K562 (cell line): ENCODE measurements at regions not wholly inside any gene's neighbourhood (a gene's known extent, or its start where the extent isn't known, plus 50 kb on each side); places are given as distances from the start of the nearest gene placed in this dataset.
A peak's percentile ranks its signal among the peaks of the same experiment; 100 is the strongest.

ENCODE experiments used
- ATAC-seq: fragments of 200-7000 bp; cut with Tn5 transposase; 3 replicates; pipeline ENCODE4 v1.9.1; 2020; ENCODE audit warnings: moderate library complexity
- BruUV-seq: library from RNA; stranded (reverse); fragments of 400-500 nt; replicated peaks from 2 replicates; lab custom pipeline; 2021; lab: Mats Ljungman, UMichigan
- CTCF ChIA-PET: fragments of 300-600 bp; formaldehyde crosslinking; extraction: SDS; loops from one replicate; lab custom pipeline; 2021; ENCODE audit warnings: low intra/inter-chr PET ratio; lab: Yijun Ruan, JAX
- POLR2A ChIA-PET: fragments of 300-600, 350-650 bp; sonication (Branson Sonifier 250); formaldehyde crosslinking; extraction: SDS; loops from one replicate; lab custom pipeline; 2021; ENCODE audit warnings: antibody characterized with exemption, inconsistent platforms; lab: Yijun Ruan, JAX
- DNase-seq, 4 experiments: peaks; one replicate each; pipeline versions ENCODE4 v3.0.0 to v3.0.0-alpha.2; 2011 to 2018; ENCODE audit warnings: low spot score in 3 of 4, mixed read lengths in 3 of 4; ENCODE audit errors: extremely low read depth in 1 of 4
- FAIRE-seq: peaks from 2 replicates; lab custom pipeline; 2011; peaks lifted over from hg19 to GRCh38; lab: Jason Lieb, UNC
- H2AFZ ChIP-seq: 2 replicates; pipeline ENCODE4 v1.6.0; 2011; ENCODE audit warnings: low read depth, low read length, control low read depth, inconsistent platforms
- H3K27ac ChIP-seq: fragments of 200-600 bp; 3 replicates; pipeline ENCODE4 v1.8.0; 2011; ENCODE audit warnings: low read depth, mild to moderate bottlenecking, control low read depth, inconsistent platforms, low read length, moderate library complexity, mixed read lengths; ENCODE audit errors: extremely low read depth
- H3K27me3 ChIP-seq, 2 experiments: fragments of 300-600 bp in 1 of 2; 2 replicates in 1 of 2; 3 replicates in 1 of 2; pipeline versions ENCODE4 v1.6.0 to v1.8.0; 2011; ENCODE audit warnings: inconsistent platforms in 2 of 2, low read length in 2 of 2, mild to moderate bottlenecking in 1 of 2, mixed read lengths in 1 of 2, moderate library complexity in 1 of 2; ENCODE audit not compliant: control insufficient read depth in 2 of 2, insufficient read depth in 2 of 2
- H3K36me3 ChIP-seq: fragments of 300-600 bp; 3 replicates; pipeline ENCODE4 v1.8.0; 2011; ENCODE audit warnings: mild to moderate bottlenecking, low read length, inconsistent platforms; ENCODE audit not compliant: control insufficient read depth, insufficient read depth
- H3K4me1 ChIP-seq, 2 experiments: fragments of 200-600 bp in 1 of 2; replicated peaks in 1 of 2; 2 replicates in 1 of 2; 3 replicates in 1 of 2; pipeline versions ENCODE4 v1.5.1 to v1.8.0; 2011; ENCODE audit warnings: inconsistent platforms in 2 of 2, low read length in 2 of 2, mild to moderate bottlenecking in 1 of 2, mixed read lengths in 1 of 2, moderate library complexity in 1 of 2; ENCODE audit not compliant: control insufficient read depth in 2 of 2, insufficient read depth in 2 of 2
- H3K4me2 ChIP-seq: 2 replicates; pipeline ENCODE4 v1.6.1; 2011; ENCODE audit warnings: low read length, control low read depth, inconsistent platforms, mixed read lengths; ENCODE audit not compliant: insufficient read depth
- H3K4me3 ChIP-seq: fragments of 200-600 bp; sonication (generic), shearing (Covaris generic); 2 replicates; pipeline ENCODE4 v1.5.1; 2016; ENCODE audit warnings: control low read depth, inconsistent platforms
- H3K79me2 ChIP-seq: fragments of 200-600 bp; 3 replicates; pipeline ENCODE4 v1.8.0; 2011; ENCODE audit warnings: low read length, inconsistent platforms; ENCODE audit not compliant: control insufficient read depth, insufficient read depth
- H3K9ac ChIP-seq, 2 experiments: 2 replicates each; pipeline versions ENCODE4 v1.6.0 to v1.6.1; 2011; ENCODE audit warnings: low read depth in 2 of 2, low read length in 2 of 2, control low read depth in 1 of 2, inconsistent platforms in 1 of 2, mild to moderate bottlenecking in 1 of 2, mixed read lengths in 1 of 2; ENCODE audit not compliant: insufficient read depth in 1 of 2
- H3K9me1 ChIP-seq: one replicate; pipeline ENCODE4 v1.6.0; 2011; ENCODE audit warnings: inconsistent platforms, mild to moderate bottlenecking, low read length, moderate library complexity; ENCODE audit not compliant: control insufficient read depth, insufficient read depth
- H3K9me3 ChIP-seq: replicated peaks from 2 replicates; pipeline ENCODE4 v1.5.1; 2011; ENCODE audit warnings: low read depth, low read length, inconsistent platforms; ENCODE audit not compliant: control insufficient read depth, insufficient read depth
- H4K20me1 ChIP-seq: replicated peaks from 2 replicates; pipeline ENCODE4 v1.6.1; 2011; ENCODE audit warnings: low read length, inconsistent platforms, mixed read lengths; ENCODE audit not compliant: control insufficient read depth, insufficient read depth
- FIP1L1 ChIP-seq: fragments of 200-400 bp; formaldehyde crosslinking; IDR thresholded peaks from 2 replicates; pipeline ENCODE4 v1.6.1; 2018; ENCODE audit warnings: mild to moderate bottlenecking, low read depth, low read length; ENCODE audit not compliant: poor library complexity, severe bottlenecking
- GATA2 ChIP-seq: sonication (generic); formaldehyde crosslinking; IDR thresholded peaks from 2 replicates; pipeline ENCODE4 v1.4.0; 2020; ENCODE audit warnings: mild to moderate bottlenecking, missing genetic modification reagents
- KAT2B ChIP-seq: IDR thresholded peaks from one replicate; pipeline ENCODE4 v1.6.1; 2012; ENCODE audit warnings: low read depth, mild to moderate bottlenecking, control low read depth, inconsistent platforms, low read length, moderate library complexity
- KAT7 ChIP-seq: sonication (generic); formaldehyde crosslinking; IDR thresholded peaks from 2 replicates; pipeline ENCODE4 v1.8.0; 2022; ENCODE audit warnings: missing genetic modification reagents, mild to moderate bottlenecking, borderline replicate concordance
- MXI1 ChIP-seq: IDR thresholded peaks from 2 replicates; pipeline ENCODE4 v1.6.1; 2011; ENCODE audit warnings: low read depth, mild to moderate bottlenecking, improper control_type of control experiment, low read length
- NELFE ChIP-seq: IDR thresholded peaks from 2 replicates; pipeline ENCODE4 v1.6.1; 2011; ENCODE audit warnings: mild to moderate bottlenecking; ENCODE audit not compliant: insufficient read depth, insufficient read length
- RFX1 ChIP-seq: fragments of 450-650 bp; IDR thresholded peaks from 2 replicates; pipeline ENCODE4 v1.6.1; 2016; ENCODE audit warnings: mild to moderate bottlenecking, moderate library complexity
- ZNF79 ChIP-seq: fragments of 250-450 bp; sonication (Bioruptor Pico); IDR thresholded peaks from 2 replicates; pipeline ENCODE4 v1.4.0; 2020; ENCODE audit warnings: low read depth, mild to moderate bottlenecking, moderate library complexity
- WGBS: fragments of 100-300 bp; shearing (Covaris generic); methylation state at CpG from one replicate; pipeline ENCODE4 v1.1.6; 2016; ENCODE audit warnings: low coverage, mixed read lengths; ENCODE audit not compliant: insufficient coverage; ENCODE audit errors: missing lambda C conversion rate; 5-methylcytosine and 5-hydroxymethylcytosine counted together
- in situ Hi-C: fragments of 300-500 bp; cut with MboI; formaldehyde crosslinking; loops from 4 replicates; pipeline ENCODE4 v1.15.0; 2018; ENCODE audit warnings: inconsistent platforms, mixed read lengths
- intact Hi-C: fragments of 100-400 bp; cut with micrococcal nuclease; formaldehyde crosslinking; loops from 2 replicates; pipeline ENCODE4 v1.14.2; 2022
- TF ChIP-seq, protein P1 (sequence below): sonication (generic); formaldehyde crosslinking; IDR thresholded peaks from 2 replicates; pipeline ENCODE4 v1.8.0; 2023; ENCODE audit warnings: missing genetic modification reagents, mild to moderate bottlenecking, borderline replicate concordance
- TF ChIP-seq, protein P2 (sequence below): IDR thresholded peaks from 3 replicates; pipeline ENCODE4 v1.6.1; 2011; ENCODE audit warnings: borderline replicate concordance, mild to moderate bottlenecking; ENCODE audit not compliant: insufficient read length, insufficient read depth

DNA sequence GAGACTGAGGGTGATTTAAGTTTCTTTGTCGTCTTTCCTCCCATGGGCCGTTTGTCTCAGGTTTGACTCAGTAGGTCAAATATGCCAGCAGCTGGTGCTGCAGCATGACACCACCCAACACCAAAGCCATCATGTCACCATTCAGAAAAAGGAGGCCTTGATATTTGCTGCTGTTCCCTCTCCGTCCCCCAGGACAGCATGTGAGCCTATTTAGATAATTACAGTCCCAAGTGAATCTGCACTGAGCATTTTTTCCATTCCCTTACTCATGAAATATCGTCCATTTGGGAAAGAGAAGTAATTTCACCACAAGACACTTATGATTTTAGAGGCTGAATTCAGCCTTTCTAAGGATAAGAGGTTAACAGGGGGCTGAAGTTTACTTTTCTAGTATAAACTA, 62.2 kb upstream of the ADORA2B start:
- intact Hi-C loops (no loop called here), in situ Hi-C loops (no loop called here)
- DNase-seq: no peak
- Histone ChIP-seq H3K79me2 (no peaks in the 10 kb centered on the region), H4K20me1 (no peaks in the 10 kb centered on the region), H3K9me3 (no peaks in the 10 kb centered on the region), H3K4me2 (no peak overlapping the region), H3K27ac (no peak overlapping the region), H3K4me1 (peaks cover 5 to 22% of the 10 kb centered on the region in 2 experiments; a peak in 4 of 5 replicates), H3K9ac (no peak overlapping the region), H2AFZ (peak overlapping the region; percentile 85; the same call in 1 of the 2 replicates), H3K4me3 (no peak overlapping the region), H3K9me1 (no peaks in the 10 kb centered on the region), H3K27me3 (no peaks in the 10 kb centered on the region), H3K36me3 (no peaks in the 10 kb centered on the region)
- POLR2A ChIA-PET: no interaction called here
- no TSS peak for BruUV-seq
- TF ChIP-seq FIP1L1: no peak
- no peak for TF ChIP-seq MXI1
- no peak for TF ChIP-seq ZNF79 (CRISPR knock-in tag)
- no peak for FAIRE-seq
- WGBS: 30% methylated on average over 1 of the region's 4 CpGs
- CTCF ChIA-PET: no interaction called here
- ATAC-seq: no peak

GRCh38 chr17:15883617-15884111, 61.3 kb upstream of the ADORA2B start:
- BruUV-seq: TSS peak; percentile 67
- no peaks in the 10 kb centered on the region for H3K79me2 ChIP-seq
- no peak overlapping the region for H3K9ac ChIP-seq
- DNase-seq: peak in 1 of 4 experiments; percentile 14
- ATAC-seq: no peak; the same call in 2 of the 3 replicates
- in situ Hi-C loops (no loop called here), intact Hi-C loops (no loop called here)
- 44% methylated on average over 8 of the region's 8 CpGs for WGBS
- no peak for FAIRE-seq
- no peaks in the 10 kb centered on the region for H3K9me1 ChIP-seq
- H3K4me1 ChIP-seq: peaks cover 5 to 22% of the 10 kb centered on the region in 2 experiments; a peak in 4 of 5 replicates
- no peaks in the 10 kb centered on the region for H4K20me1 ChIP-seq
- H3K4me2 ChIP-seq: no peak overlapping the region; the same call in 1 of the 2 replicates
- H3K27ac ChIP-seq: no peak overlapping the region
- no peak overlapping the region for H3K4me3 ChIP-seq
- no peaks in the 10 kb centered on the region for H3K9me3 ChIP-seq
- no peaks in the 10 kb centered on the region for H3K27me3 ChIP-seq
- CTCF ChIA-PET: no interaction called here
- H2AFZ ChIP-seq: peak overlapping the region; percentile 45
- POLR2A ChIA-PET: no interaction called here
- H3K36me3 ChIP-seq: no peaks in the 10 kb centered on the region
- TF ChIP-seq KAT2B (no peak), KAT7 (CRISPR knock-in tag) (no peak), RFX1 (no peak), GATA2 (CRISPR knock-in tag) (no peak), NELFE (no peak)
- TF ChIP-seq, protein P1, sequence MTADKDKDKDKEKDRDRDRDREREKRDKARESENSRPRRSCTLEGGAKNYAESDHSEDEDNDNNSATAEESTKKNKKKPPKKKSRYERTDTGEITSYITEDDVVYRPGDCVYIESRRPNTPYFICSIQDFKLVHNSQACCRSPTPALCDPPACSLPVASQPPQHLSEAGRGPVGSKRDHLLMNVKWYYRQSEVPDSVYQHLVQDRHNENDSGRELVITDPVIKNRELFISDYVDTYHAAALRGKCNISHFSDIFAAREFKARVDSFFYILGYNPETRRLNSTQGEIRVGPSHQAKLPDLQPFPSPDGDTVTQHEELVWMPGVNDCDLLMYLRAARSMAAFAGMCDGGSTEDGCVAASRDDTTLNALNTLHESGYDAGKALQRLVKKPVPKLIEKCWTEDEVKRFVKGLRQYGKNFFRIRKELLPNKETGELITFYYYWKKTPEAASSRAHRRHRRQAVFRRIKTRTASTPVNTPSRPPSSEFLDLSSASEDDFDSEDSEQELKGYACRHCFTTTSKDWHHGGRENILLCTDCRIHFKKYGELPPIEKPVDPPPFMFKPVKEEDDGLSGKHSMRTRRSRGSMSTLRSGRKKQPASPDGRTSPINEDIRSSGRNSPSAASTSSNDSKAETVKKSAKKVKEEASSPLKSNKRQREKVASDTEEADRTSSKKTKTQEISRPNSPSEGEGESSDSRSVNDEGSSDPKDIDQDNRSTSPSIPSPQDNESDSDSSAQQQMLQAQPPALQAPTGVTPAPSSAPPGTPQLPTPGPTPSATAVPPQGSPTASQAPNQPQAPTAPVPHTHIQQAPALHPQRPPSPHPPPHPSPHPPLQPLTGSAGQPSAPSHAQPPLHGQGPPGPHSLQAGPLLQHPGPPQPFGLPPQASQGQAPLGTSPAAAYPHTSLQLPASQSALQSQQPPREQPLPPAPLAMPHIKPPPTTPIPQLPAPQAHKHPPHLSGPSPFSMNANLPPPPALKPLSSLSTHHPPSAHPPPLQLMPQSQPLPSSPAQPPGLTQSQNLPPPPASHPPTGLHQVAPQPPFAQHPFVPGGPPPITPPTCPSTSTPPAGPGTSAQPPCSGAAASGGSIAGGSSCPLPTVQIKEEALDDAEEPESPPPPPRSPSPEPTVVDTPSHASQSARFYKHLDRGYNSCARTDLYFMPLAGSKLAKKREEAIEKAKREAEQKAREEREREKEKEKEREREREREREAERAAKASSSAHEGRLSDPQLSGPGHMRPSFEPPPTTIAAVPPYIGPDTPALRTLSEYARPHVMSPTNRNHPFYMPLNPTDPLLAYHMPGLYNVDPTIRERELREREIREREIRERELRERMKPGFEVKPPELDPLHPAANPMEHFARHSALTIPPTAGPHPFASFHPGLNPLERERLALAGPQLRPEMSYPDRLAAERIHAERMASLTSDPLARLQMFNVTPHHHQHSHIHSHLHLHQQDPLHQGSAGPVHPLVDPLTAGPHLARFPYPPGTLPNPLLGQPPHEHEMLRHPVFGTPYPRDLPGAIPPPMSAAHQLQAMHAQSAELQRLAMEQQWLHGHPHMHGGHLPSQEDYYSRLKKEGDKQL (CRISPR knock-in tag): no peak
- TF ChIP-seq, protein P2, sequence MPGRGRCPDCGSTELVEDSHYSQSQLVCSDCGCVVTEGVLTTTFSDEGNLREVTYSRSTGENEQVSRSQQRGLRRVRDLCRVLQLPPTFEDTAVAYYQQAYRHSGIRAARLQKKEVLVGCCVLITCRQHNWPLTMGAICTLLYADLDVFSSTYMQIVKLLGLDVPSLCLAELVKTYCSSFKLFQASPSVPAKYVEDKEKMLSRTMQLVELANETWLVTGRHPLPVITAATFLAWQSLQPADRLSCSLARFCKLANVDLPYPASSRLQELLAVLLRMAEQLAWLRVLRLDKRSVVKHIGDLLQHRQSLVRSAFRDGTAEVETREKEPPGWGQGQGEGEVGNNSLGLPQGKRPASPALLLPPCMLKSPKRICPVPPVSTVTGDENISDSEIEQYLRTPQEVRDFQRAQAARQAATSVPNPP: no peak
